OCI-M1 (cell line): ENCODE measurements at regions not wholly inside any gene's neighbourhood (a gene's known extent, or its start where the extent isn't known, plus 50 kb on each side); places are given as distances from the start of the nearest gene placed in this dataset.

Experiments
- DNase-seq: peaks from one replicate; lab custom pipeline; 2025; lab: John Stamatoyannopoulos, UW

GRCh38 chr16:49127103-49127502, 154.5 kb downstream of the CBLN1 start:
- peak; percentile 0 for DNase-seq

- DNase-seq: no peak
These were observed 160.0 kb downstream of the CBLN1 start for GRCh38 chr16:49121636-49122035.

DNA sequence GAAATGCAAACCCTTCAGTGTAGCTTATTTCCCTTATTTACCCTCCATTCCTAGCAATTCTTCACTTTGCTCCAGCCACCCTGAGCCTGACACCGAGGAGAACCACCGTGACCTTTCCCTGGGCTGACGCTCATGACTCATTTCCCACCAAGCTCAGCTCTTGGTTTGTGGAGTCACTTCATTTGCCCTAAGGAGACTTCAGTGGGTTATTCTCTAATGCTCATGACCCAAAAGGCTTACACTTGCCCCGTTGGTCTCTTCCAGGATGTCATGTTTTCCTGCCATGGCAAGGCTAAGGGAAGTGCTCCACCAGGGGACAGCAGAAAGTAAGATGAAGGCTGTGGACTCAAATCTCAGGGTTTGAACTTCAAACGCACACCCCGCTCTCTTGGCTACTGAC, 161.0 kb downstream of the CBLN1 start:
- DNase-seq: no peak

DNA sequence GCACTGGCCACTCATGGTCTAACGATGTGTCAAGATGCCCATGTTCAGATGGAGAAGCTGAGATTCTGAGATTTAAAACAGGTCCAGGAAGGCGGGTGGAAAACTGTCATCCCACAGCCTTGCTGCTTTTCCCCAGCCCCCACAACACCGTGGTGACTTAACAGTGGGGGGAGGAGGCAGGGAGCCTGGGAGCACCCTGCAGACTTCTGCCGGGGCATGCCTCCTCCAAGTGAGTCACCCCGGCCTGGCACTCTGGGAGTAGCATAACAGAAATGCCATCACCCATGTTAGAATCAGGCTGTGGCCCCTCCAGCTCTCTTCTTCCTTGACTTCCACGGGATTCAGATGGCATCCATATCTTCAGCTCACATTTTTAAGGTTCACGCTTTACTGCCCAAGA, 164.8 kb downstream of the CBLN1 start:
- no peak for DNase-seq

- DNase-seq: no peak
These were observed 165.7 kb downstream of the CBLN1 start for GRCh38 chr16:49115956-49116355.

DNA sequence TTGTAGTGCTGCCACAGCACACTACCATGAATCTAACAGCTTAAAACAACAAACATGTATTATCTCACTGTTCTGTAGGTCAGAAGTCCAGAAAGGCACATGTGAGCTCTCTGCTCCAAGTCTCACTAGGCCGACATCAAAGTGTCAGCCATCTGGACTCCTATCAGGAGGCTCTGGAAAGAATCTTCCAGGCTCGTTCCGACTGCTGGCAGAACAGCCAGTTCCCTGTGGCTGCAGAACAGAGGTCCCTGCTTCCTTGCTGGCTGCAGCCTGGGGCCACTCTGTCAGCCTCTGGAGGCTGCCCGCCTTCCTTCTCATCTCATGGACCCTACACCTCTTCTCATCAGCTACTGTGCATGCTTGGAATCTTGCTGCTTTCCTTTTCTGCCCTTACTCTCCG, 168.9 kb downstream of the CBLN1 start:
- no peak for DNase-seq

DNA sequence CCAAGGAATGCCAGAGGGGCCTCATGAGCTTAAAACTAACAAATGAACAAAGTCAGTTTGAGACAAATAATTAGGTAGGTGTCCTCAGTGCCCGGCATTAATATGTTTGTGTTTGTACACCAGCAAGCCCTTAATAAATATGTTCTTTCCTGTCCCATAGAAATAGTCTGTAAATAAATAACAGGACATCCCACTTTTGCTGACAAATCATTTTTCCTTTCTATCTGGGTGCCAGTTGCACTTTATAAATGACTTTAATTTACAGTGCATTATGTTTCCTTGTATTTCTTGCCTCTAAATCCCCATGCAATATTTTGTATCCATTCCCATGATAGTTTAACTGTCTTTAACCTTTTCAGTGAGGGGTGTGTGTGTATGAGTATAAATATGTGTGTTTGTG, 170.3 kb downstream of the CBLN1 start:
- DNase-seq: no peak

DNA sequence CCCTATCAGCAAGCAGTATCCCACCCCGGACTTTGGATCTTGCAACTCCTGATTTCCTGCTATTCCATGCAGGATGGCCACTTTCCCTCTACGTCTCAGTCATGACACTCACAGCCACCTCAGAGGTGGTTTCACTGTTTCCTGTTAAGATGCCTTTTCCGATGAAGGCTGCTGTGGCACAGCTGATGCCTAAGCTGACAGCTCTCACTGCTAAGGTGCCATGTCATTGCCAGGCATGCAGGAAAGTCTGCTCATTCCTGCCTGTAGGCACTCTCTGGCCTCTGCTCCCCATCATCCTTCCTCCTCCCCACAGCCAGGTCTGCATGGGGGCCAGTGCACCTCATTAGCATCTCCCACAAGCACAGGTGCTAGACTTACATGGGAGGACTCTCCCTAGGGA, 173.0 kb downstream of the CBLN1 start:
- no peak for DNase-seq

- no peak for DNase-seq
These were observed 178.3 kb downstream of the CBLN1 start for GRCh38 chr16:49103298-49103697.

DNA sequence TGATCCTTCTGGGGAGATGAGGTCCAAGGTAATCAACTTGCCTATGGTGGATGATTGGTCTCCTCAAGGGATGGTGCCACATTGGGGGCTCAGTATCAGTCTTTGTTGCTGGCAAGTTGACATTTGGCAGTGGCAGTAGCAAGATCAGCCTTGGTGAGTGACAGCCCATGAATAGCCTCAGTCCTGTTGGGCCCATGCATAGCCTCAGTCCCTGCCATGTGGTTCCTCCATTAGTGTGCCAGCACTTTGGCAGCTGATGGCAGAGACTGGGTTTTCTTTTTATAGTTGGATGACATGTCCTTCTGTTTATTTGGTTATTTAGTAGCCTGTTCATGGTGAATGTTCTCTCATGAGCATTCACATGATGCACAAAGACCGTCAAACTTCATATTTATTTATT, 179.6 kb downstream of the CBLN1 start:
- no peak for DNase-seq

GRCh38 chr16:49100366-49100765, 181.3 kb downstream of the CBLN1 start:
- no peak for DNase-seq

GRCh38 chr16:49097964-49098363, 183.7 kb downstream of the CBLN1 start:
- DNase-seq: no peak

DNA sequence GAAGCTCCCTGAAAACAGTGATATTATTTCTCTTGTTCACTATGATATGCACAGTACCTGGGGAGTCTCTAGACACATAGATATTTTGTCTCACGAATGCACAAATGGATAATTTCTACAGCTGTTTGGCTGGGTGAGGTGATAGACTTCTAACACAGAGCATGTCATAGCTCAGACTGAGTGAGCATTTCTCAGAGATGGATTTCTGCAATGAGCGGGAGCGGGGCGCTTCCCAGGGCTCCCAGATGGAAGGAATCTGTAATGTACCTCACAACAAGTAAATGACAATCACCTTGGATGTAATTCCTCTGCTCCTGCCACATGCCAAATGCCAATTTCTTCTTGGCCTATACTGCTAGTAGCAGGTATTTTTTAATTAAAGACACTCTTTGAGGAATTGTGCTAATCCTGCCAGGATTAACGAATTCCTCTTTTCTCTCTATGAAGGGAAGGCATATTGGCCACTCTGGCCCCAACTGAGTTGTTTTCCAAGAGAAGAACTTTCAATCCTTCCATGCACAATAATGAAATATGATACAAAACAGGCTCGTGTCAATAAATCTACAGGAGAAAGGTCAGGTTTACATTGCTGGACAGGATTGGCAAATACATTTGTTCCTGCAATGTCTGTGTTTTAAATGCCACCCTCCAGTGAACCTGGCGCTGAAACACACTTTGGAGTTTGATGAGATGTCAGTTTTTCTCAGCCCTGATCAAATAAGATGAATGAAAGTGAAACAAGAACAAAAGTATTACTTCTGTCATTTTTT, 185.3 kb downstream of the CBLN1 start:
- DNase-seq: no peak

- DNase-seq: no peak
These were observed 186.1 kb downstream of the CBLN1 start for GRCh38 chr16:49095539-49095938.

GRCh38 chr16:49094471-49094870, 187.2 kb downstream of the CBLN1 start:
- no peak for DNase-seq

DNA sequence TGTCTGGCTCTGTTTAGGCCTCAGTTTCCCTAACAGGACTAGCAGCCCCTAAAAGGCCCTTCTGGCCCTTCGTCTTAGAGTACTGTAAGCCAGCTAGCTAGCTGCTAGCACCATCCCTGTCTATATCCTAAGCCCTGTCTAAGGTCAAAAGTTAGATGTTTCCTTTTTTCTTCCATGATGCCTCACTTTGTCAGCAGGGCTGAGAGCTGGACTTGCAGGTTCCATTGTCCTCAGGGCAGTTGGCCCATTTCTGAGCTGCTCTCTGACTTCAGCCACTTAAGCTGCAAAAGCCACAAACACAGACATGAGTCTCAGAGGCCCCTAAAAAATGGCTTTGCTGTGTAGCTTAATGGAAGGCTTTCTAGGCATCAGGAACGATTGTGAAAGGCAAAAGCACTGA, 187.7 kb downstream of the CBLN1 start:
- DNase-seq: no peak

- no peak for DNase-seq
These were observed 188.9 kb downstream of the CBLN1 start for GRCh38 chr16:49092704-49093103.

- no peak for DNase-seq
These were observed 192.1 kb downstream of the CBLN1 start for GRCh38 chr16:49089533-49089932.

DNA sequence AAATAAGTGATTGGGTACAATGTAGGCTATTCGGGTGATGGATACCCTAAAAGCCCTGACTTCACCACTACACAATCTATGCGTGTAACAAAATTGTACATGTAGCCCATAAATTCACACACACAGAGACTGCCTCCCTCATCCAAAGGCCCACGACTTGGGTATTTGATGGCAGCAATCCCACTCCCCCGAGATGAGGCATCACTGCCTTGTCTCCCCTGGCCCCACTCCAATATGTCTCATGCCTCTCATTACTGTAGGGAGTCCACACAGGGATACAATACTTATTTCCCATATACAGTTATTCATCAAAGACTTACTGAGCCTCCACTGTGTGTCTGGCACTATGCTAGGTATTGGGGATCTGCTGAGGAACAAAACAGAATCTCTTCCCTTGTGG, 192.6 kb downstream of the CBLN1 start:
- no peak for DNase-seq

DNA sequence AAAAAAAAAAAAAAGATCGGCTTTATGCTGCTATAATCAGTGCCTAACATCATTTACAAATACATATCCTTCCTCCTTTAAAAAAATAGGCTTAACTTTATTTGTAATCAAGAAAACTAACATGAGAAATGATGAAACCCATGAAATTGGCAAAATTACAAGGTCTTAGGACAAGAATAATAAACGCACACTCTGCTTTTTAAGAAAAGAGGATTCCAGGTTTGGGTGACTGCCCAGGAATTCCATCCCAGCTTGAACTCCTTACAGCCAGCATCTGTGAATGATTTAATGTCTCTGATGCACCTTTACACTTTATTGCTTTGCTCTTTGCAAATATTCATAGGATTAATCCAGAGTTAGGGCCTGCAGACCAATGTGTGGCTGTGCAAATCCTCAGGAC, 196.0 kb downstream of the CBLN1 start:
- DNase-seq: no peak

DNA sequence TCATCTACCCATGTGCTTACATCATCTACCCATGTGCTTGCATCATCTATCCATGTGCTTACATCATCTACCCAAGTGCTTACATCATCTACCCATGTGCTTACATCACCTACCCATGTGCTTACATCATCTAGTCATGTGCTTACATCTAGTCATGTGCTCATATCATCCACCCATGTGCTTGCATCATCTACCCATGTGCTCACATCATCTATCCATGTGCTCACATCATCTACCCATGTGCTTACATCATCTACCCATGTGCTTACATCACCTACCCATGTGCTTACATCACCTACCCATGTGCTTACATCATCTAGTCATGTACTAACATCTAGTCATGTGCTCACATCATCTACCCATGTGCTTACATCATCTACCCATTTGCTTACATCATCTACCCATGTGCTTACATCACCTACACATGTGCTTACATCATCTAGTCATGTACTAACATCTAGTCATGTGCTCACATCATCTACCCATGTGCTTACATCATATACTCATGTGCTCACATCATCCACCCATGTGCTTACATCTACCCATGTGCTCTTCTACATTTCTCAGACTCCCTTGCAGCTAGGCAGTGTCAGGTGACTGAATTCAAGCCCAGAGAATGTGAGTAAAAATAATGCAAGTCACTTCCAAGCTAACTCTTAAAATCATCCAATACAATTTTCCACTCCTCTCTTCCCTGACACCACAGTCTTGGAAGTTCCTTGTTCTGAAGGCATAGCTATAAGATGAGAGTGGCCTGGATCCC, 196.8 kb downstream of the CBLN1 start:
- no peak for DNase-seq

DNA sequence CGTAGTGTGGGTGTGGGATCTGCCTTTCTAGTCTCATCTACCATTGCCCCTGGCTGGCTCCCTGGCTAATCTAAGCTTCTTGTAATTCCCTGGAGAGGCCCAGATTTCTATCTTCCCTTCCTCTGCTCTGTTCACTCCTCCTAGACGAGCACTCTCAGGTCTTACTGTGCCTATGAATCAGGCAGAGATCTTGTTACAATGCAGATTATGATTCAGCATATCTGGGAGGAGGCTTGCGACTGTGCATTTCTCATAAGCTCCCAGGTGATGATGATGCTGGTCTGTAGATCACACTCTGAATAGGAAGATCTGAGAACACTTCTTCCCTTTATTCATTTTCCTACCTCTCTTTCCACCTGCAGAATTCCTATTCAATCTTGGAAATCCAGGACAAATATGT, 200.1 kb downstream of the CBLN1 start:
- no peak for DNase-seq

GRCh38 chr16:49081086-49081485, 200.6 kb downstream of the CBLN1 start:
- no peak for DNase-seq

- no peak for DNase-seq
These were observed 203.1 kb downstream of the CBLN1 start for GRCh38 chr16:49078571-49078970.
